ENCODE measurements at regions not wholly inside any gene's neighbourhood (a gene's known extent, or its start where the extent isn't known, plus 50 kb on each side); places are given as distances from the start of the nearest gene placed in this dataset.

GRCh38 chr12:98062464-98063245, 452.7 kb upstream of the TMPO start:
- TF ChIP-seq CTCF (IDR thresholded peaks at IDR 0.05; ENCODE audit: insufficient read depth, low read length, poor library complexity, severe bottlenecking), result no peak
- DNase-seq (ENCODE audit: extremely low read depth, insufficient read length), result no peak
- Histone ChIP-seq H3K4me3 (replicated peaks; ENCODE audit: low read depth, low read length) (no peak overlapping the region), H3K27me3 (replicated peaks; ENCODE audit: control insufficient read depth, insufficient read depth, low read length) (no peaks in the 10 kb centered on the region), H3K36me3 (ENCODE audit: control insufficient read depth, insufficient read depth, low read length) (no peaks in the 10 kb centered on the region)

DNA sequence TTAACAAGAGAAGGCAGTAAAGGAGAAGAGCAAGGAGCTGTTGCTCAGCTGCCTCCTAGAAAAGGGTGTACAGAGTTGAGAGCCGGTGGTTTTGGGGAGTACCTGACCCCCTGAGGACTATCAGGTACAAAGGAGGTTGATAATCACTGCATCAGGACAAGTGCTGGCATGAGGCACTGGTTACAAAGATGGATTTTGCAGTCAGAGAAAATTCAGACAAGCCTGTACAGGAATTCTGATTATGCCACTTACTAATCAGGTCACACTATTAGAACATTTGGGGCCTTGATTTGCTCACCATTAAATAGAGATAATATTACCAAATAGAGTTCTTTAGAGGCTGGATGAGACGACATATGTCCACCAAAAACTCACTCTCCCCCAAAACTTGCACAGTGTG, 450.9 kb upstream of the TMPO start:
- Histone ChIP-seq H3K4me3 (replicated peaks; ENCODE audit: low read depth, low read length) (no peak overlapping the region), H3K36me3 (ENCODE audit: control insufficient read depth, insufficient read depth, low read length) (no peaks in the 10 kb centered on the region), H3K27me3 (replicated peaks; ENCODE audit: control insufficient read depth, insufficient read depth, low read length) (no peaks in the 10 kb centered on the region)
- TF ChIP-seq CTCF (IDR thresholded peaks at IDR 0.05; ENCODE audit: insufficient read depth, low read length, poor library complexity, severe bottlenecking), result no peak
- no peak for DNase-seq (ENCODE audit: extremely low read depth, insufficient read length)

DNA sequence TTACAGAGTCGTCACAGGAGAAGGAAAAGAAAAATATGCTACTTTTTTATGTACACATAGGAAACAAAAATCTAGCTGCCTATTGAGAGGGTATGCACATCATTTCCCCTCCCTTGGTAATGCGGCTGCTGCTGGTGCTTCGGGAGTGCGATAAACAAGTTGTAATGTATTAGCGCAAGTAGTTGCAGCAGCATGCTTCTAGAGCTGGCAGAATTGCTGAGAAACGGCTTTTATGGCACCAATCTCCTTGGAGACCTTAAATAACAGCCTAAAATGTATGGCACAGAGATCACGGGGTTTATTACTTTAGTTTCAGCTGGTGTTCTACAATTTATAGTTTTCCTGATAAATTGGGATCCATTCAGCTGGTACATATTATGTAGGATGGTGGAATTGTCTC, 447.6 kb upstream of the TMPO start:
- TF ChIP-seq CTCF (IDR thresholded peaks at IDR 0.05; ENCODE audit: insufficient read depth, low read length, poor library complexity, severe bottlenecking), result no peak
- H3K36me3 ChIP-seq (ENCODE audit: control insufficient read depth, insufficient read depth, low read length), result no peaks in the 10 kb centered on the region
- DNase-seq (ENCODE audit: extremely low read depth, insufficient read length), result no peak
- H3K4me3 ChIP-seq (replicated peaks; ENCODE audit: low read depth, low read length), result no peak overlapping the region
- no peaks in the 10 kb centered on the region for H3K27me3 ChIP-seq (replicated peaks; ENCODE audit: control insufficient read depth, insufficient read depth, low read length)

GRCh38 chr12:98073610-98074009, 441.8 kb upstream of the TMPO start:
- H3K4me3 ChIP-seq (replicated peaks; ENCODE audit: low read depth, low read length), result no peak overlapping the region
- no peak for DNase-seq (ENCODE audit: extremely low read depth, insufficient read length)
- no peaks in the 10 kb centered on the region for H3K27me3 ChIP-seq (replicated peaks; ENCODE audit: control insufficient read depth, insufficient read depth, low read length)
- TF ChIP-seq CTCF (IDR thresholded peaks at IDR 0.05; ENCODE audit: insufficient read depth, low read length, poor library complexity, severe bottlenecking), result no peak
- H3K36me3 ChIP-seq (ENCODE audit: control insufficient read depth, insufficient read depth, low read length), result no peaks in the 10 kb centered on the region

DNA sequence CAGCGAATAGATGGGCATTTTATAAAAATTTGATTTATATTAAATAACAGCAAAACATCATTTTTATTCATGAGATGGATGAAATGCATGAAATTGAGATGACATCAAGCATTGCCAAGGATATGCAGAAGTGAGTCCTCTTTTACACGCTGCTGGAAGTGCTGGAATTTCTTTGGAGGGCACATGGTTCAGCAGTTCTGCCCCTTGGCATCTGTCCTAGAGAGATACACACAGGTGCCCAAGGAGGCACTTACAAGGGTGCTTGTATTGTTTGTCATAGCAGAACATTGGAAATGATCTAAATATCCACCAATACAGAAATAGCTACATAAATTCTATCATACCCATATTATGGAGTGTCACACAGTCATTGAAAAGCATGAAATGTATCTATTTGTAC, 441.1 kb upstream of the TMPO start:
- DNase-seq (ENCODE audit: extremely low read depth, insufficient read length), result no peak
- no peak for TF ChIP-seq CTCF (IDR thresholded peaks at IDR 0.05; ENCODE audit: insufficient read depth, low read length, poor library complexity, severe bottlenecking)
- Histone ChIP-seq H3K36me3 (ENCODE audit: control insufficient read depth, insufficient read depth, low read length) (no peaks in the 10 kb centered on the region), H3K4me3 (replicated peaks; ENCODE audit: low read depth, low read length) (no peak overlapping the region), H3K27me3 (replicated peaks; ENCODE audit: control insufficient read depth, insufficient read depth, low read length) (no peaks in the 10 kb centered on the region)

GRCh38 chr12:98084391-98084790, 431.0 kb upstream of the TMPO start:
- no peaks in the 10 kb centered on the region for H3K36me3 ChIP-seq (ENCODE audit: control insufficient read depth, insufficient read depth, low read length)
- no peaks in the 10 kb centered on the region for H3K27me3 ChIP-seq (replicated peaks; ENCODE audit: control insufficient read depth, insufficient read depth, low read length)
- no peak overlapping the region for H3K4me3 ChIP-seq (replicated peaks; ENCODE audit: low read depth, low read length)
- DNase-seq (ENCODE audit: extremely low read depth, insufficient read length), result no peak
- TF ChIP-seq CTCF (IDR thresholded peaks at IDR 0.05; ENCODE audit: insufficient read depth, low read length, poor library complexity, severe bottlenecking), result no peak
